Left ventricle myocardium superior (tissue), 1 donor: ENCODE measurements at regions not wholly inside any gene's neighbourhood (a gene's known extent, or its start where the extent isn't known, plus 50 kb on each side); places are given as distances from the start of the nearest gene placed in this dataset.
"Not testable (repeated sequence)": the region's sequence is repeated elsewhere in the genome, so short reads cannot be mapped to it uniquely, and the experiment has no call there.

Experiments
- ATAC-seq: fragments of 200-7000 bp; cut with Tn5 transposase; one replicate; pipeline ENCODE4 v1.9.1; 2020; ENCODE audit warnings: mild to moderate bottlenecking, moderate library complexity
- DNase-seq: peaks from one replicate; pipeline ENCODE4 v3.0.0-alpha.2; 2020
- intact Hi-C: fragments of 100-400 bp; cut with micrococcal nuclease; formaldehyde crosslinking; loops from one replicate; pipeline ENCODE4 v1.11.0; 2022
- donor health status: DM: no; HTN: yes; CAD: no; lungs with severe emphysema.

DNA sequence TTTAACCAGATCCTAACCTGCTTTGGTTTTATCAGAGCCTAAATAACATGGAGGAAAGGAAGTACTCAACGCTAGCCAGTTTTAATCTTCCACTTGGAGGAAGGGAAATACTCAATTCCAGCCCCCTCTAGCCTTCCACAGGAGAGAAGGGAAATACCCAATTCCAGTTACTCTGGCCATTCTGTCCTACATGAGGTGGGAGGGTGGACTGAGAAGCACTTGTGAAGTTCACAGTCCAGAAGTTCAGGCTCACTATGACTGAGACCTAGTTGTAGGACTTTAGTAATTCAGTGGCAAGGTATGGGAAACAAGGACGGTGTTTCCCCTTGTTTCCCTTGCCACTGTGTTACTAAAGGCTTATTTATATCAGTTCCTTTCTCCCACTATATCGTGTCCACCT is 672.0 kb downstream of the RFPL4B start:
- DNase-seq (no peak), ATAC-seq (no peak)
- intact Hi-C loops, result no loop called here

DNA sequence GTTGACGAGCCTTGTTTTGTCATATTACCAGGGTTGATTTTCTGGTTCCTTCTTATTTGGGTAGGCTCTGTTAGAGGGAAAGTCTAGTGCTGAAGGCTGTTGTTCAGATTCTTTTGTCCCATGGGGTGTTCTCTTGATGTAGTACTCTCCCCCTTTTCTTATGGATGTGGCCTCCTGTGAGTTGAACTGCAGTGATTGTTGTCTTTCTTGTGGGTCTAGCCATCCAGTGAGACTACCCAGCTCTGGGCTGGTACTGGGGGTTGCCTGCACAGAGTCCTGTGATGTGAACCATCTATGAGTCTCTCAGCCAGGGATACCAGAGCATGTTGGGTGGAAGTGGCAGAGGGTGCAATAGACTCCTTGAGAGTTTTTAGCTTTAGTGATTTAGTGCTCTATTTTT is 680.6 kb downstream of the RFPL4B start:
- ATAC-seq, result no peak
- DNase-seq, result no peak
- intact Hi-C loops, result no loop called here

DNA sequence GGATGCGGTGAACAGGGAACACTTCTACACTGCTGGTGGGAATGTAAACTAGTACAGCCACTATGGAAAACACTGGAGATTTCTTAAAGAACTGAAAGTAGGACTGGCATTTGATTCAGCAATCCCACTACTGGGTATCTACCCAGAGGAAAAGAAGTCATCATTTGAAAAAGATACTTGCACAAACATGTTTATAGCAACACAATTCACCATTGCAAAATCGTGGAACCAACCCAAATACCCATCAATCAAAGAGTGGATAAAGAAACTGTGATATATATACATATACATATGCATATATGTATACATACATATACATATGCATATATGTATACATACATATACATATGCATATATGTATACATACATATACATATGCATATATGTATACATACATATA is 682.0 kb downstream of the RFPL4B start:
- ATAC-seq, DNase-seq, intact Hi-C loops: not testable (repeated sequence)

DNA sequence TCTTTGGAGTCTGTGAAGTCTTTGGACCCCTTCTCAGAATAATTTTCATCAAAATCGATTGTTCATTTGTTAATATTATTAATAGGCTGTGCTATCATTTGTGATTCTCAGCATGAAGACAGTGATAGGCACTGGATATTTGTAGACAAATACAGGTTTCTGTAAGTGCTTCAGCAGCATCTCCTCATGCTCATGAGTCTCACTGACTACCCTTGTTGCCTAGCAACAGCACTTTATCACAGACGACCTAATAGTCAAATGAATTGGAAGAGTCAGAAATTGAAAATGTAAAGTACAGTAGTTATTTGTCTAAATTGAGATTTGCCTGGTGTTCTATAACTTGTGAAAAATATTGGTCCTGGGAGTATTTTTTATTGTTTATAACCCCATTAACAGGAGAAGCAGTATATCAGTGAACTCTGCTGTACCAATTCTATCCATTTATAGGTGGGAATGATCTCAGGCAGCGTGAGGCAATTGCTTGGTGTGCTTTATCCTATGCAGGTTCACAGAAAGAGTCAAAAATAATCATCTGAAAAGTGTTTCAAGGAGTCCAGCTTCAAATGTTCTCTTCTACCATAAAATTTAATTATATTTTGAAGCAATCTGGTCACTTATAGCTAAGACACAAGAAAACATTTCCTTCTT is 684.6 kb downstream of the RFPL4B start:
- DNase-seq, result no peak
- ATAC-seq, result no peak
- intact Hi-C loops, result no loop called here

DNA sequence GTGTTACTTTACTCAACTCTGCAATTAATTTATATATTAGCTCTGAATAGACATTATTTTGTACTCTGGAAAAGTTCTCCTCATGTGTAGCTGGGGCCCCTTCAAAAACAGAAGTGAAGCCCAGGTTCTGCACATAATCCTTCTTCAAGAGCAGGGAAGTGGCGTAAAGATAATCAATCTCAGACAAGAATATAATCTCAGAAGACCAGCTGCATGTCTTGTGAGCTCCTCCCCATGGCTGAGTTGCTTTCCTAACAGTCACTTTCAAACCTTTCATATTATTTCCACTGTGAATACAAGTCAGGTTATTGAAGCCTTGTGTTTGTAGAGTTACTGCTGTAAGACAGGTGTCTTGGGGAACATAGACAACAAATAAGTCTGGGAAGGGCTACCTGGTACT is 691.9 kb downstream of the RFPL4B start:
- DNase-seq (no peak), ATAC-seq (no peak)
- intact Hi-C loops, result no loop called here

DNA sequence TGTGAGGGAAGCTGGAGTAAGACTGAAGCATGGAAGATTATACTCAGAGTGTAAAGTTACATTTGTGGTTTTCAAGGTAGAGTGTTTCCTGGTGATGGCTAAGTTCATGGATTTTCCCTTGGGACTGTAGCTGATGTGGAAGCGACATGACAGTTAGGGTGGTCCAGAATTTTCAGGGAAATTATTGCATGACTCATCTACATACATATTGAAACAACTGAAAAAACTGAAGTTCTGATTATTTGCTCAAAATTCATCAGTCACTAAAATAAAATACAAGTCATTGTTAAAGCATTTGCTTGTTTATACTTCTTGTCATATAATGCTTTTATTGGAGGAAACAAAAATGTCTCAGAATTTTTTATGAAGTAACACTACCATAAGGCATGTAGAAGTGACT is 700.0 kb downstream of the RFPL4B start:
- DNase-seq, result no peak
- intact Hi-C loops, result no loop called here

DNA sequence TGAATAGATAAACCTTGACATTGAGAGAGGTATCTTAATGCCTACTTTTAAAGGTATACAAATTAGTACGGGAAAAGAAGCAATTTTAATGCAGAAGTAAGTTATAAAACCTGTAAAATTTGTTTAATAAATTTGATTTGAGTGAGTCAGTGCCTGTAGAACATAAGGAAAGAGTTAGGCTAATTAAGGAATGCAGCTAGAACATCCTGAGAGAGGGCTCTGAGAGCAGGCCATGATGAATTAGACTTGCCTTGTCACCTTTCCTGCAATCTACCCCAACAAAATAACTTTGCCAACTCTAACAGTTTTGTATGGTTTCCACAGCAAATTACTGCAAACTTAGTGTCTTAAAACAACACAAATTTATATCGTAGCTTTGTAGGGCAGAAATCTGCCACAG is 700.8 kb downstream of the RFPL4B start:
- intact Hi-C loops, result no loop called here
- DNase-seq, result no peak
- no peak for ATAC-seq

More for the DNA sequence above, 700.0 kb downstream of the RFPL4B start:
- no peak for ATAC-seq

DNA sequence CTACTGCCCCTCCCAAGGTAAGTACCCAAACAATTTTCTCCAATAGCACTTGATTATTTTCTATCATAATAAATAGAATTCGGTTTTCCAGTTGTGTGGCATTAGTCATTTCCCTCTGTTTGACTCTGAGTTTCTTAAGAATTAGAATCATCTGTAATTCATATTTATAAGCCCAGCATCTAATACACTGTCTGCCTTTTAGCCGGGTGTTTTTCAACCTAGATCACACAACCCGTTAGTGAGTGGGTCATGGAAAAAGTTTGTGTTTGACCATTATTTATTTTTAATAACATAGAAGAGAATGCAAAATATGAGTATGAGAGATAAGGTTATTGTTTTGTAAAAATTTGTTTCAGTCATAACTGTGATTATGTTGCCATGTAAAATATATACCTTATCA is 701.6 kb downstream of the RFPL4B start:
- intact Hi-C loops, result no loop called here
- ATAC-seq (no peak), DNase-seq (no peak)

DNA sequence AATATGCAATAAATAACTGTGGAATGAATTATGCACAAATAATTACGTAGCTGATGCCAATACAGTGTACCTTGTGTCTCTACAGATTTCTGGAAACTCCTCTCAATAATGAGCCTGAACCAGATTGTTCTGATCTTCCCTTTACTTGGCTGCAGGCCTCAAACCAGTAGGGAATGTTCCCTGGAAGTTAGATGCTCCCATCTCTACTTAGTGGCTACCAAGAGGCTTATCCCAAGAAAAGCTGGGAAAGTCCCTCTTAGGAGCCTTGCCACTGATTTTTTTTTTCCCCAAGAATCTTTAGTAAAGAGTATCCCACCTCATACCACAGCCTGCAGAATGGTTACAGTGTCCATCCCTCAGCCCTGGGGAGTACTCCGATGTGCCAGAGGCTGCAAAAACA is 702.1 kb downstream of the RFPL4B start:
- intact Hi-C loops, result no loop called here
- peak; percentile 17 for ATAC-seq
- no peak for DNase-seq

DNA sequence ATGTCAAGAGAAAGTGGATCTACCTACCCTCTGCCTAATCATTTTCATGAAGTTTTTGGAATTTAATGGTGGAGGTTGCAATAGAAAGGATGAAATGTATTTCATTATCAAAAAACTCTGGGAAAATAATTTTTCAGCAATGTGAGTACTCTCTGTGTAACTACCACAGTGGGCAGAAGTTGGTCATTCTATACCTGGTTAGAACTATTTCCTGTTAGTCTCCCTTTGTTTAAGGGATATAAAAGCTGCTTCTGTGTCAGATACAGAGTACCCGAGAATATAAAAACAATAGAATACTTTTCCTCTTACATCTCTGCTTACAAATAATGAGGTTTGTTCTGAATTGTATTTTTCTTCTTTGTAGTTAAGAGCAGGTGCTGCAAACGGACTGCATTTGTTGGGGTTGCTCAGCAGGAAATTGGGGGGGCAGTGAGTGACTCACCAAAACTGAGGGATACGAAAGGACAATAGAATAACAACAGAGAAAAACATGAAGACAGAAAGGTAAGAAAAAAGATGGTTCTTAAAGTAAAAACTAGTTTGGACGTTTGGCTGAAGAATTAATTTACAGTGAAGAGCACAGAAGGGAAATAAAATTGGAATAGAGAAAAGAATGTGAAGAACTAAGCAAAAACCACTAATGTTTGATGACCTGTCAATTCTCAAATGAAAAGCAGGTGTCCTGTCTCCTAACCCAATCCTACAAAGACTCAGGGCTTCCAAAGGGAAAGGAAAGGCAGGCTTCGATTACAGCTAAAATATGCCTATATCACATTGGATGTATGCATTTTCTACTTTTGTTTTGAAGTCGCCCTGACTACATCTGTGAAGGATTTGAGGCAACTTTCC is 703.1 kb downstream of the RFPL4B start:
- ATAC-seq (no peak), DNase-seq (no peak)
- intact Hi-C loops, result no loop called here

DNA sequence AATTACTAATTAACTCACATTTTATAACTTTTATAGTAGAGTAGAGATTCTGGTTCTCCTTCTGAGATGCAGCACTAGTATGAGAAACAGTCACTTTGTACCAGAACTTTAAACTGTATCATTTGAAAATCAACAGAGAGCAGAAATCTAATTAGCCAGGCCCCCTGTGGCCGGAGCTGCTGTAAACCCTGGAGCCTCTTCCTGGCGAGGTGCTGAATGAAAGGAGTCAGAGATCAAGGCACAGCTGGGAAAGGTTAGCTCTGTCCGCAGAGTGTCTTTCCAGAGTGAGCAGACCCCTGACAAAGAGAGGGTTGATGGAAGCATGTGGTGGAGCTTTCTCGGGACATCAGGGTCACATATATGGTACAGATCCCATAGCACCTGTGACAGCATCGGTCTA is 703.8 kb downstream of the RFPL4B start:
- intact Hi-C loops, result no loop called here
- ATAC-seq, result no peak
- no peak for DNase-seq

DNA sequence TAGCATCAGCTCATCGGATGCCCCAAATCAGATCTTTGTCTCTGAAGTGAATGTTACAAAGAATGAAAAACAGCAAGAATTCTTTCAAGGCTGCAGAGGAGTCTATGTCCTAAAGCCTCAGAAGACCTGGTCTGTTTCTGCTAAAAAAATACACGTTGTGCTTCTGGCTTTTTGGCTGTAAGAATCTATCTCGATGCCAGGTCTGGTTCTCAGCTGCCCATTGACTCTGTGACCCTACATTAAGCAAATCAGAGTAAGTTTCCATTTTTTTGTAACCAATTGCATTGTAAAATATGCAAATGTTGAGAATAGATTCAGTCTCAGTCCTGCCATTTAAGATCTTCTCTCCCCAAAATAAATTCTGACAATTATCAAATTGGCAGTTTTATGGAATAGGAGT is 705.4 kb downstream of the RFPL4B start:
- intact Hi-C loops, result no loop called here
- peak; percentile 36 for ATAC-seq
- no peak for DNase-seq

DNA sequence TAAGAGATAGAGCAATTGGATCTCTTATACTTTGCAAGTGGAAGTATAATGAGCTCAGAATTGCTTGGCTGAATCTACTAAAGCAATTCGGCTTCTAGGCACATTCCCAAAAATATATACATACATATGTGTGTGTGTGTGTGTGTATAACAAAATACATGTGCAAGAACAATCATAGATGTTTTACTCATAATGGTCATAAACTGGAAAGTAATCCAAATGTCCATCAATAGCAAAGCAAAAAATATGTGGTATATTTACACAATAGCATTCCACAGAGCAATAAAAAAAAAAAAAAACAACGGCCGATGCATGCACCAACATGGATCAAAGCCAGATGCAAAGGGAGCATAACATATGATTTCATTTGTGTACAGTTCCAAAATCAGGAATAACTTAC is 707.9 kb downstream of the RFPL4B start:
- DNase-seq, result no peak
- ATAC-seq, result no peak
- intact Hi-C loops, result no loop called here

DNA sequence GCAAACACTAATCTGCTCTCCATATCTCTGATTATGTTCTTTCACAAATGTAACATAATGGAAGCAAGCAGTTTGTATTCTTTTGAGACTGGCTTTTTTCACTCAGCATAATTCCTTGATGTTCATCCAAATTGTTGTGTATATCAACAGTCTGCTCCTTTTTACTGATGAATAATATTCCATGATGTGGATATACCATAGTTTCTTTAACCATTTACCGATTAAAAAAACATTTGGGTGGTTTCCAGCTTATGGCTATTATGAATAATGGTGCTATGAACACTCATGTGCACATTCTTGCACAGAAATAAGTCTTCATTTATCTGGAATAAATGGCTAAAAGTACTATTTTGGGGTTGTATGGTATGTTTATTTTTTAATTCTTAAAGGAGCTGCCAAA is 708.9 kb downstream of the RFPL4B start:
- DNase-seq, result no peak
- intact Hi-C loops, result no loop called here
- no peak for ATAC-seq

DNA sequence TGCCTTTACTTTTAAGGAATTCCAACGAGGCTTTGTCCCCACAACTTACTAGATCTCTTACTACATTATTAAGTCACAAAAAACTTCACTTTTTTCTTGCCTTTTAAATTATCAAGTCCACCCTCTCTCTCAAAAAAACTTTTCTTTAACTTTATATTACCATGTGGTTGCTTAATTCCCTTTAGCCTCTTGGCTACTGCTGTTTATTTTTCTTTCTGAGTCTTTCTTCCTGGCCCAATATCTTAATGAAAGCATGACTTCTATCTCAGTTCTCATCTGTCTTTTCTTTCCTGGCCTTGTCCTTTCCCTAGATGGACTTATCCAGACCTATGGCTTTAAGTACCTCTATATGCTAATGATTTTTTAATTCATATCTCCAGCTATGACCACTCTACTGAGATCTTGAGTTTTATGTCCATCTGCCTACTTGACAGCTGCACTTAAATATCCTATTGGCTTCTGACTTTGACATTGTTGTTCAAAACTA is 710.5 kb downstream of the RFPL4B start:
- intact Hi-C loops, result no loop called here
- no peak for DNase-seq
- no peak for ATAC-seq

DNA sequence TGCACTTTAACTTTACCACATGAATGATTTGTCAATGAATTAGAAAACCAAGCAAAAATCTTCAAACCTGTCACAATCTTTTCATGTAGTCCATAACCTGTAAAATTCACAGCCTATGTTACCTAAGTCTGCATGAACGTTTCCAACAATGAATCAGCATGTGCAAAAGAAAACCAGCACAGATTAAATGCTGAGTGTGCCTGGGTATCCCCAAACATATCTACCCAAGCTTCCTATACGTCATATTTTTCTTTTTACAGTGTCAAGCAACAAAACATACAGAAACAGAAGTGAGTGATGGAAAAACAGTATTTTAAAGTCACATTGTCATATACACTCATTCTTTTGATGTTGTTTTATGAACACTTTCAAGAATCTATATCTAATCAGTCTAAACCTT is 713.5 kb downstream of the RFPL4B start:
- ATAC-seq, result no peak
- DNase-seq, result no peak
- intact Hi-C loops, result no loop called here

DNA sequence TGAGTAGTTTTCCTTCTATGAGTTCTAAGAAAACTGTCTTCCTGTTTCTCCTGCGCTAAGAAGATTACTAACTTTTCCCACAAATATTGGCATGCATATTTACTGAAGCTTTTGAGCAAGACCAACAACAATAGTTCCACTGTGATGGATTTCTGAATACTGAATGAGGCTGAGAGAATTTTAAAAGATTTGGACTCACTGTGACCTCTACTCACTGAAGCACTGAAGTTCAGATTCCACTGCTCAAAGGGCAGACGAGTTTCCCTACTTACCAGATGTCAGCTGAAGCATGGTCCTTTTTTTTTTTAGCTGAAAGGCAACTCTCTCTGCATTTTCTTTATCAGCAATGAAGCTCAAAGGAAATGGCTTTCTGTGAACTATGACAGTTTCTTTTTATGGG is 718.5 kb downstream of the RFPL4B start:
- DNase-seq (no peak), ATAC-seq (peak; percentile 79)
- intact Hi-C loops, result no loop called here

DNA sequence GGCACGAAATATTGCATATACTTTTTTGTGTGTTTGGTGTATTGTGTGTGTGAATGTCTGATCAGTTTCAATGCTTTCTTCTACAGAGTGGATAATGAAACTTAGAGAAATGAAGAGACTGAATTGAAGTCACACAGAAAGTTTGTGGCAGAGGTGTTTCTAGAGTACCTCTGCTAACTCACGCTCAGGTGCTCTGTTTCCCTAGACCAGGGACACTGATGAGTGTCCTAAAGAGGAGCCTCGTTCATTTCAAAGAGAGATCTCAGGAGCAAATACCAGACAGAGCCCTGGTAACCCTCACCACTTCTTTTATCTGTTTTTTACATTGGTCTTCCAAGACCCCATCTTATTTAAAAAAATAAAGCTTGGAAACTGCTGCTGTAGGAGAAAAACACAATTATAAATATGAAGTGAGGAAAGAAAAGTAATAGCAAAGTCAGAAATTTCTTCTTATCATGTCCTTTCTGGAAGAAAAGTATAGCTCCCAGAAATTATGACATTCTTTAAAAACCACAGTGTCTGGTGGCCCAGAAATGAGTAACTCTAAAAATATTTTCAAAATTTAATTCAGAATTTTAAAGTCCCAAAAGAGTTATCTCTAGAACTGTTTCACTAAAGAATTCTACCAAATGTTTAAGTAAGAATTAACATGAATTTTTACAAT is 720.6 kb downstream of the RFPL4B start:
- no peak for DNase-seq
- intact Hi-C loops, result no loop called here
- peak; percentile 23 for ATAC-seq

DNA sequence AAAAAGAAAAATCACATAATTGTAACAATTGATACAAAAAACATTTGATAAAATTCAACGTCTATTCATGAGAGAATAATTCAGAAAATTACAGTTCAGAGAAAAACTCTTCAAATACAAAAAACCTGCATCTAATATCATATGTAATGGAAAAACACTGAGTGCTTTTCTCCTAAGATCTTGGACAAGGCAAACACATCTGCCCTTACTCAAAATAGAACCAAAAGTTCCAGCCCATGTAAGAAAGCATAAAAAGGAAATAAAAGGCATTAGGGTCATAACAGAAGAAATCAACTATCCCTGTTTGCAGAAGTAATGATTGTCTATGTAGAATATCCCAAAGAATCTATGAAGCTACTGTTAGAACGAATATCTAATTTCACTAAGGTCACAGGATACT is 721.4 kb downstream of the RFPL4B start:
- peak; percentile 56 for ATAC-seq
- intact Hi-C loops, result no loop called here
- no peak for DNase-seq

DNA sequence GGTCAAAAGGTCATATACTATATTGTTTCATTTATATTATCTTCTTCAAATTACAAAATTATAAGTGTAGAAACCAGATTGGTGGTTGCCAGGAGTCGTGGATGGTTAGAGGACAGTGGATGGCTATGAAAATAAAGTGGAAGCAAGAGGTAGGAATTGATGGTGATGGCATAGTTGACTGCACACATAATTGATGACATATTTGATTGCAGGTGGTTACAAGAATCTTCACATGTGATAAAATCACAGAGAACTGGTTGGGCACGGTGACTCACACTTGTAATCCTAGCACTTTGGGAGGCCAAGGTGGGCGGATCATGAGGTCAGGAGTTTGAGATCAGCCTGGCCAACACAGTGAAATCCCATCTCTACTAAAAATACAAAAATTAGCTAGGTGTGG is 723.6 kb downstream of the RFPL4B start:
- intact Hi-C loops, result not testable (repeated sequence)

More for the DNA sequence above, 723.6 kb downstream of the RFPL4B start:
- not testable (repeated sequence) for ATAC-seq, DNase-seq
